GM19239 (cell line): ENCODE measurements at regions not wholly inside any gene's neighbourhood (a gene's known extent, or its start where the extent isn't known, plus 50 kb on each side); places are given as distances from the start of the nearest gene placed in this dataset.
A peak's percentile ranks its signal among the peaks of the same experiment; 100 is the strongest.

Experiments
- DNase-seq: peaks from one replicate; pipeline ENCODE4 v3.0.0; 2011; ENCODE audit warnings: low spot score; ENCODE audit not compliant: insufficient read length
- FAIRE-seq: peaks from 2 replicates; lab custom pipeline; 2011; peaks lifted over from hg19 to GRCh38; lab: Jason Lieb, UNC

- FAIRE-seq: no peak
- no peak for DNase-seq
These were observed 84.1 kb upstream of the NABP1 start for GRCh38 chr2:191593622-191594385.

- no peak for FAIRE-seq
- DNase-seq: no peak
These were observed 80.7 kb upstream of the NABP1 start for GRCh38 chr2:191597186-191597751.

- no peak for FAIRE-seq
- no peak for DNase-seq
These were observed 79.6 kb upstream of the NABP1 start for GRCh38 chr2:191598296-191598695.

- FAIRE-seq (no peak), DNase-seq (no peak)
These were observed 76.9 kb upstream of the NABP1 start for GRCh38 chr2:191601060-191601459.

- no peak for DNase-seq
- FAIRE-seq: no peak
These were observed 73.8 kb upstream of the NABP1 start for GRCh38 chr2:191604154-191604553.

- no peak for FAIRE-seq
- no peak for DNase-seq
These were observed 70.8 kb upstream of the NABP1 start for GRCh38 chr2:191607096-191607495.

GRCh38 chr2:191610756-191611155 lies 67.2 kb upstream of the NABP1 start:
- FAIRE-seq: no peak
- no peak for DNase-seq

- peak; percentile 25 for DNase-seq
- peak; percentile 94 for FAIRE-seq
These were observed 66.3 kb upstream of the NABP1 start for GRCh38 chr2:191611614-191612013.

GRCh38 chr2:191612496-191612895 lies 65.4 kb upstream of the NABP1 start:
- no peak for DNase-seq
- peak; percentile 66 for FAIRE-seq

GRCh38 chr2:191614759-191615158 lies 63.2 kb upstream of the NABP1 start:
- no peak for FAIRE-seq
- no peak for DNase-seq

- no peak for DNase-seq
- FAIRE-seq: no peak
These were observed 62.3 kb upstream of the NABP1 start for GRCh38 chr2:191615596-191615995.

GRCh38 chr2:191617575-191617974 lies 60.4 kb upstream of the NABP1 start:
- peak; percentile 28 for DNase-seq
- peak; percentile 98 for FAIRE-seq

GRCh38 chr2:191618046-191618780 lies 59.7 kb upstream of the NABP1 start:
- DNase-seq (no peak), FAIRE-seq (peak; percentile 42)

GRCh38 chr2:191618786-191619185 lies 59.1 kb upstream of the NABP1 start:
- FAIRE-seq (no peak), DNase-seq (no peak)

GRCh38 chr2:191620144-191620543 lies 57.8 kb upstream of the NABP1 start:
- FAIRE-seq (peak; percentile 33), DNase-seq (no peak)

- DNase-seq (no peak), FAIRE-seq (no peak)
These were observed 55.3 kb upstream of the NABP1 start for GRCh38 chr2:191622374-191623320.

GRCh38 chr2:191625016-191625415 lies 52.9 kb upstream of the NABP1 start:
- FAIRE-seq (peak; percentile 72), DNase-seq (no peak)

- FAIRE-seq: no peak
- no peak for DNase-seq
These were observed 52.5 kb upstream of the NABP1 start for GRCh38 chr2:191625446-191625845.

GRCh38 chr2:191626497-191627151 lies 51.3 kb upstream of the NABP1 start:
- no peak for FAIRE-seq

GRCh38 chr2:191627518-191627917 lies 50.4 kb upstream of the NABP1 start:
- DNase-seq: no peak
- no peak for FAIRE-seq

More at GRCh38 chr2:191626497-191627151, 51.3 kb upstream of the NABP1 start:
- DNase-seq: no peak
